ENCODE measurements at regions not wholly inside any gene's neighbourhood (a gene's known extent, or its start where the extent isn't known, plus 50 kb on each side); places are given as distances from the start of the nearest gene placed in this dataset.
"Not testable (repeated sequence)": the region's sequence is repeated elsewhere in the genome, so short reads cannot be mapped to it uniquely, and the experiment has no call there.

DNA sequence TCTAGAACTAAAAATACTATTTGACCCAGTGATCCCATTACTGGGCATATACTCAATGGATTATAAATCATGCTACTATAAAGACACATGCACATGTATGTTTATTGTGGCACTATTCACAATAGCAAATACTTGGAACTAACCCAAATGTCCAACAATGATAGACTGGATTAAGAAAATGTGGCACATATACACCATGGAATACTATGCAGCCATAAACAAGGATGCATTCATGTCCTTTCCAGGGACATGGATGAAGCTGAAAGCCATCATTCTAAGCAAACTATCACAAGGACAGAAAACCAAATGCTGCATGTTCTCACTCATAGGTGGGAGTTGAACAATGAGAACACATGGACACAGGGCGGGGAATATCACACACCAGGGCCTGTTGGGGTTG lies 1039.0 kb downstream of the NR2F1-AS1 start:
- TF ChIP-seq, protein P1, sequence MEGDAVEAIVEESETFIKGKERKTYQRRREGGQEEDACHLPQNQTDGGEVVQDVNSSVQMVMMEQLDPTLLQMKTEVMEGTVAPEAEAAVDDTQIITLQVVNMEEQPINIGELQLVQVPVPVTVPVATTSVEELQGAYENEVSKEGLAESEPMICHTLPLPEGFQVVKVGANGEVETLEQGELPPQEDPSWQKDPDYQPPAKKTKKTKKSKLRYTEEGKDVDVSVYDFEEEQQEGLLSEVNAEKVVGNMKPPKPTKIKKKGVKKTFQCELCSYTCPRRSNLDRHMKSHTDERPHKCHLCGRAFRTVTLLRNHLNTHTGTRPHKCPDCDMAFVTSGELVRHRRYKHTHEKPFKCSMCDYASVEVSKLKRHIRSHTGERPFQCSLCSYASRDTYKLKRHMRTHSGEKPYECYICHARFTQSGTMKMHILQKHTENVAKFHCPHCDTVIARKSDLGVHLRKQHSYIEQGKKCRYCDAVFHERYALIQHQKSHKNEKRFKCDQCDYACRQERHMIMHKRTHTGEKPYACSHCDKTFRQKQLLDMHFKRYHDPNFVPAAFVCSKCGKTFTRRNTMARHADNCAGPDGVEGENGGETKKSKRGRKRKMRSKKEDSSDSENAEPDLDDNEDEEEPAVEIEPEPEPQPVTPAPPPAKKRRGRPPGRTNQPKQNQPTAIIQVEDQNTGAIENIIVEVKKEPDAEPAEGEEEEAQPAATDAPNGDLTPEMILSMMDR (IDR thresholded peaks at IDR 0.05; ENCODE audit: insufficient read depth, low read length), result not testable (repeated sequence)
- TF ChIP-seq, protein P2, sequence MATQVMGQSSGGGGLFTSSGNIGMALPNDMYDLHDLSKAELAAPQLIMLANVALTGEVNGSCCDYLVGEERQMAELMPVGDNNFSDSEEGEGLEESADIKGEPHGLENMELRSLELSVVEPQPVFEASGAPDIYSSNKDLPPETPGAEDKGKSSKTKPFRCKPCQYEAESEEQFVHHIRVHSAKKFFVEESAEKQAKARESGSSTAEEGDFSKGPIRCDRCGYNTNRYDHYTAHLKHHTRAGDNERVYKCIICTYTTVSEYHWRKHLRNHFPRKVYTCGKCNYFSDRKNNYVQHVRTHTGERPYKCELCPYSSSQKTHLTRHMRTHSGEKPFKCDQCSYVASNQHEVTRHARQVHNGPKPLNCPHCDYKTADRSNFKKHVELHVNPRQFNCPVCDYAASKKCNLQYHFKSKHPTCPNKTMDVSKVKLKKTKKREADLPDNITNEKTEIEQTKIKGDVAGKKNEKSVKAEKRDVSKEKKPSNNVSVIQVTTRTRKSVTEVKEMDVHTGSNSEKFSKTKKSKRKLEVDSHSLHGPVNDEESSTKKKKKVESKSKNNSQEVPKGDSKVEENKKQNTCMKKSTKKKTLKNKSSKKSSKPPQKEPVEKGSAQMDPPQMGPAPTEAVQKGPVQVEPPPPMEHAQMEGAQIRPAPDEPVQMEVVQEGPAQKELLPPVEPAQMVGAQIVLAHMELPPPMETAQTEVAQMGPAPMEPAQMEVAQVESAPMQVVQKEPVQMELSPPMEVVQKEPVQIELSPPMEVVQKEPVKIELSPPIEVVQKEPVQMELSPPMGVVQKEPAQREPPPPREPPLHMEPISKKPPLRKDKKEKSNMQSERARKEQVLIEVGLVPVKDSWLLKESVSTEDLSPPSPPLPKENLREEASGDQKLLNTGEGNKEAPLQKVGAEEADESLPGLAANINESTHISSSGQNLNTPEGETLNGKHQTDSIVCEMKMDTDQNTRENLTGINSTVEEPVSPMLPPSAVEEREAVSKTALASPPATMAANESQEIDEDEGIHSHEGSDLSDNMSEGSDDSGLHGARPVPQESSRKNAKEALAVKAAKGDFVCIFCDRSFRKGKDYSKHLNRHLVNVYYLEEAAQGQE (IDR thresholded peaks at IDR 0.05; ENCODE audit: insufficient replicate concordance, low read depth), result not testable (repeated sequence)

All from HL-60 (cell line).